HG02623 (cell line): ENCODE measurements at regions not wholly inside any gene's neighbourhood (a gene's known extent, or its start where the extent isn't known, plus 50 kb on each side); places are given as distances from the start of the nearest gene placed in this dataset.
"Not testable (repeated sequence)": the region's sequence is repeated elsewhere in the genome, so short reads cannot be mapped to it uniquely, and the experiment has no call there.

Experiments
- ATAC-seq: cut with Tn5 transposase; IDR thresholded peaks from one replicate; pipeline ENCODE4 v1.9.1; 2021; ENCODE audit warnings: moderate library complexity; ENCODE audit not compliant: unreplicated experiment

- ATAC-seq, result no peak
Measured at GRCh38 chr13:90568165-90568564, 779.3 kb upstream of the MIR17HG start.

GRCh38 chr13:90576067-90576466 is 771.4 kb upstream of the MIR17HG start:
- ATAC-seq, result no peak

GRCh38 chr13:90577726-90578125 is 769.8 kb upstream of the MIR17HG start:
- no peak for ATAC-seq

GRCh38 chr13:90585392-90585791 is 762.1 kb upstream of the MIR17HG start:
- no peak for ATAC-seq

GRCh38 chr13:90591260-90591926 is 756.1 kb upstream of the MIR17HG start:
- ATAC-seq, result no peak

GRCh38 chr13:90591927-90592268 is 755.6 kb upstream of the MIR17HG start:
- no peak for ATAC-seq

- no peak for ATAC-seq
Measured at GRCh38 chr13:90592943-90593342, 754.5 kb upstream of the MIR17HG start.

- no peak for ATAC-seq
Measured at GRCh38 chr13:90594681-90595080, 752.8 kb upstream of the MIR17HG start.

GRCh38 chr13:90605664-90606063 is 741.8 kb upstream of the MIR17HG start:
- no peak for ATAC-seq

GRCh38 chr13:90606921-90607320 is 740.6 kb upstream of the MIR17HG start:
- ATAC-seq, result not testable (repeated sequence)

- no peak for ATAC-seq
Measured at GRCh38 chr13:90612391-90612790, 735.1 kb upstream of the MIR17HG start.

- no peak for ATAC-seq
Measured at GRCh38 chr13:90613076-90613795, 734.3 kb upstream of the MIR17HG start.

- ATAC-seq, result no peak
Measured at GRCh38 chr13:90615236-90615635, 732.3 kb upstream of the MIR17HG start.

GRCh38 chr13:90615767-90616166 is 731.7 kb upstream of the MIR17HG start:
- ATAC-seq, result no peak

GRCh38 chr13:90618133-90618532 is 729.4 kb upstream of the MIR17HG start:
- ATAC-seq, result no peak

- ATAC-seq, result no peak
Measured at GRCh38 chr13:90622541-90622940, 724.9 kb upstream of the MIR17HG start.

GRCh38 chr13:90623318-90624011 is 724.0 kb upstream of the MIR17HG start:
- no peak for ATAC-seq

- no peak for ATAC-seq
Measured at GRCh38 chr13:90627813-90628212, 719.7 kb upstream of the MIR17HG start.

GRCh38 chr13:90628471-90628870 is 719.0 kb upstream of the MIR17HG start:
- ATAC-seq, result no peak

- ATAC-seq, result no peak
Measured at GRCh38 chr13:90630716-90631115, 716.8 kb upstream of the MIR17HG start.

GRCh38 chr13:90632184-90632583 is 715.3 kb upstream of the MIR17HG start:
- no peak for ATAC-seq

- ATAC-seq, result no peak
Measured at GRCh38 chr13:90633849-90634248, 713.6 kb upstream of the MIR17HG start.
